MM.1S (cell line): ENCODE measurements at regions not wholly inside any gene's neighbourhood (a gene's known extent, or its start where the extent isn't known, plus 50 kb on each side); places are given as distances from the start of the nearest gene placed in this dataset.

Experiments
- DNase-seq: peaks from one replicate; pipeline ENCODE4 v3.0.0-alpha.2; 2015
- H2AFZ ChIP-seq: fragments of 300-600 bp; sonication (generic); 2 replicates; pipeline ENCODE4 v1.6.0; 2016; ENCODE audit warnings: antibody characterized with exemption, low read length
- H3F3A ChIP-seq: fragments of 300-600 bp; sonication (generic); 2 replicates; pipeline ENCODE4 v1.6.1; 2016; ENCODE audit warnings: mild to moderate bottlenecking, antibody characterized with exemption, low read length, moderate library complexity, mixed read lengths; ENCODE audit not compliant: insufficient read depth
- H3K27ac ChIP-seq: fragments of 300-600 bp; sonication (generic); 2 replicates; pipeline ENCODE4 v1.5.1; 2016; ENCODE audit warnings: mild to moderate bottlenecking, low read length
- H3K27me3 ChIP-seq: fragments of 300-600 bp; sonication (generic); replicated peaks from 2 replicates; pipeline ENCODE4 v1.6.0; 2016; ENCODE audit warnings: low read length; ENCODE audit not compliant: insufficient read depth
- H3K36me3 ChIP-seq: fragments of 300-600 bp; sonication (generic); replicated peaks from 2 replicates; pipeline ENCODE4 v1.6.1; 2016; ENCODE audit warnings: mild to moderate bottlenecking, low read length, mixed read lengths; ENCODE audit not compliant: insufficient read depth
- H3K4me1 ChIP-seq: fragments of 300-600 bp; sonication (generic); 2 replicates; pipeline ENCODE4 v1.6.1; 2016; ENCODE audit warnings: low read length, mixed read lengths
- H3K4me2 ChIP-seq: fragments of 300-600 bp; sonication (generic); 2 replicates; pipeline ENCODE4 v1.6.0; 2016; ENCODE audit warnings: low read depth, low read length
- H3K4me3 ChIP-seq: fragments of 300-600 bp; sonication (generic); 2 replicates; pipeline ENCODE4 v1.5.1; 2016; ENCODE audit warnings: low read length, mixed read lengths
- H3K79me2 ChIP-seq: fragments of 300-600 bp; sonication (generic); 2 replicates; pipeline ENCODE4 v1.6.1; 2016; ENCODE audit warnings: mixed run types, low read length, mixed read lengths
- H3K9ac ChIP-seq: fragments of 300-600 bp; sonication (generic); 2 replicates; pipeline ENCODE4 v1.6.1; 2016; ENCODE audit warnings: low read length, mixed read lengths
- H3K9me2 ChIP-seq: fragments of 300-600 bp; sonication (generic); replicated peaks from 2 replicates; pipeline ENCODE4 v1.6.1; 2016; ENCODE audit warnings: mild to moderate bottlenecking, low read length, mixed read lengths; ENCODE audit not compliant: insufficient read depth
- H3K9me3 ChIP-seq: fragments of 300-600 bp; sonication (generic); replicated peaks from 2 replicates; pipeline ENCODE4 v1.6.1; 2016; ENCODE audit warnings: mild to moderate bottlenecking, low read length, mixed read lengths; ENCODE audit not compliant: insufficient read depth
- H4K20me1 ChIP-seq: fragments of 300-600 bp; sonication (generic); 2 replicates; pipeline ENCODE4 v1.6.1; 2016; ENCODE audit warnings: mild to moderate bottlenecking, low read length, moderate library complexity, mixed read lengths; ENCODE audit not compliant: insufficient read depth
- CTCF ChIP-seq: fragments of 300-600 bp; sonication (generic); IDR thresholded peaks from 2 replicates; pipeline ENCODE4 v1.5.1; 2016; ENCODE audit warnings: antibody characterized with exemption, low read length, mixed read lengths
- EZH2 ChIP-seq: fragments of 300-600 bp; sonication (generic); optimal IDR thresholded peaks from 2 replicates; pipeline ENCODE3; 2017; ENCODE audit warnings: low read depth, mild to moderate bottlenecking, antibody characterized with exemption, low read length, mixed read lengths
- EZH2phosphoT487 ChIP-seq: fragments of 300-600 bp; sonication (generic); IDR thresholded peaks from 2 replicates; pipeline ENCODE4 v1.6.1; 2018; ENCODE audit warnings: antibody characterized with exemption, low read length

GRCh38 chrX:46407753-46408130 lies 137.5 kb downstream of the ZNF674 start:
- no peak for TF ChIP-seq EZH2
- no peak for TF ChIP-seq EZH2phosphoT487
- TF ChIP-seq CTCF: no peak
- H3K36me3 ChIP-seq: no peaks in the 10 kb centered on the region
- H3K4me2 ChIP-seq: no peak overlapping the region
- no peaks in the 10 kb centered on the region for H3K4me1 ChIP-seq
- H3K9ac ChIP-seq: no peak overlapping the region
- H3K4me3 ChIP-seq: no peak overlapping the region
- no peaks in the 10 kb centered on the region for H3K79me2 ChIP-seq
- H3K9me2 ChIP-seq: no peaks in the 10 kb centered on the region
- H2AFZ ChIP-seq: no peak overlapping the region
- H4K20me1 ChIP-seq: no peaks in the 10 kb centered on the region
- DNase-seq: no peak
- no peaks in the 10 kb centered on the region for H3F3A ChIP-seq
- H3K27me3 ChIP-seq: no peaks in the 10 kb centered on the region
- no peaks in the 10 kb centered on the region for H3K9me3 ChIP-seq
- no peak overlapping the region for H3K27ac ChIP-seq

GRCh38 chrX:46407036-46407752 lies 138.0 kb downstream of the ZNF674 start:
- Histone ChIP-seq H3F3A (no peaks in the 10 kb centered on the region), H3K4me3 (no peak overlapping the region), H3K36me3 (no peaks in the 10 kb centered on the region), H3K4me1 (no peaks in the 10 kb centered on the region), H3K79me2 (no peaks in the 10 kb centered on the region), H4K20me1 (no peaks in the 10 kb centered on the region), H3K4me2 (no peak overlapping the region), H3K9ac (no peak overlapping the region), H3K27me3 (no peaks in the 10 kb centered on the region), H3K9me3 (no peaks in the 10 kb centered on the region), H2AFZ (no peak overlapping the region), H3K9me2 (no peaks in the 10 kb centered on the region), H3K27ac (no peak overlapping the region)
- no peak for DNase-seq
- no peak for TF ChIP-seq CTCF
- no peak for TF ChIP-seq EZH2phosphoT487
- TF ChIP-seq EZH2: no peak

GRCh38 chrX:46404774-46405173 lies 140.4 kb downstream of the ZNF674 start:
- H4K20me1 ChIP-seq: no peaks in the 10 kb centered on the region
- no peaks in the 10 kb centered on the region for H3K36me3 ChIP-seq
- DNase-seq: no peak
- no peaks in the 10 kb centered on the region for H3K9me2 ChIP-seq
- H3K9ac ChIP-seq: no peak overlapping the region
- H3K79me2 ChIP-seq: no peaks in the 10 kb centered on the region
- no peaks in the 10 kb centered on the region for H3K27me3 ChIP-seq
- H3K9me3 ChIP-seq: no peaks in the 10 kb centered on the region
- no peaks in the 10 kb centered on the region for H3K4me1 ChIP-seq
- H3K27ac ChIP-seq: no peak overlapping the region
- H3K4me3 ChIP-seq: no peak overlapping the region
- H3K4me2 ChIP-seq: no peak overlapping the region
- H2AFZ ChIP-seq: no peak overlapping the region
- no peaks in the 10 kb centered on the region for H3F3A ChIP-seq
- TF ChIP-seq EZH2phosphoT487 (no peak), EZH2 (no peak), CTCF (no peak)
